ENCODE measurements at regions not wholly inside any gene's neighbourhood (a gene's known extent, or its start where the extent isn't known, plus 50 kb on each side); places are given as distances from the start of the nearest gene placed in this dataset.
"Not testable (repeated sequence)": the region's sequence is repeated elsewhere in the genome, so short reads cannot be mapped to it uniquely, and the experiment has no call there.

DNA sequence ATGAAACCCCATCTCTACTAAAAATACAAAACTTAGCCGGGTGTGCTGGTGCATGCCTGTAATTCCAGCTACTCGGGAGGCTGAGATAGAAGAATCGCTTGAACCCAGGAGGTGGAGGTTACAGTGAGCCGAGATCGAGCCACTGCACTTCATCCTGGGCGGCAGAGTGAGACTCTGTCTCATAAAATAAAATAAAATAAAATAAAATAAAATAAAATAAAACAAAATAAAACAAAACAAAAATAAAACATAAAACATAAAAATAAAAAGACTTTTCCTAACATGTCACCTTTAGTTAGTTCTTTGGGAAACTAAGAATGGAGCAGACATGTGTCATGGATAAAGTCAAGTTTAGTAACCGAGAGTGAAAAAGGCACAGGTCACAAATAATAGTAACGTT lies 1007.6 kb upstream of the EDIL3 start:
- H3K23me2 ChIP-seq (ENCODE audit: low read depth, low read length); H3K79me2 ChIP-seq (ENCODE audit: control insufficient read depth in 1 of 2, insufficient read depth in 2 of 2, low read length in 2 of 2); POLR2A ChIA-PET (ENCODE audit: partially characterized antibody); H3K18ac ChIP-seq (ENCODE audit: extremely low read depth, low read length); H3K9ac ChIP-seq (replicated peaks in 1 of 4; ENCODE audit: extremely low read depth in 1 of 4, low read depth in 3 of 4, low read length in 3 of 4); H4K20me1 ChIP-seq (replicated peaks in 1 of 2; ENCODE audit: control insufficient read depth in 1 of 2, insufficient read depth in 2 of 2, low read length in 2 of 2); H2BK15ac ChIP-seq (ENCODE audit: low read length); H2BK12ac ChIP-seq (ENCODE audit: low read depth, low read length); DNase-seq (ENCODE audit: low read depth in 1 of 2, low spot score in 2 of 2); H2BK5ac ChIP-seq (ENCODE audit: low read depth, low read length); H3K27ac ChIP-seq (ENCODE audit: low read depth, low read length); H3K14ac ChIP-seq (ENCODE audit: insufficient read length); H3K4me3 ChIP-seq (ENCODE audit: extremely low read depth in 1 of 4, insufficient read depth in 2 of 4, low read depth in 3 of 4, low read length in 4 of 4); H3K9me3 ChIP-seq (ENCODE audit: insufficient read depth in 2 of 2, low read depth in 1 of 2, low read length in 1 of 2); H4K5ac ChIP-seq (ENCODE audit: insufficient read length, low read depth, low read length); H2AK5ac ChIP-seq (ENCODE audit: low read depth, low read length); H3K4ac ChIP-seq (replicated peaks; ENCODE audit: insufficient read length, low read depth, low read length); H2AFZ ChIP-seq (ENCODE audit: low read length); H4K8ac ChIP-seq (ENCODE audit: extremely low read depth, insufficient read depth, low read length); H2BK20ac ChIP-seq (ENCODE audit: low read length); H3K27me3 ChIP-seq (replicated peaks in 1 of 4; ENCODE audit: control insufficient read depth in 3 of 4, extremely low read depth in 1 of 4, insufficient read depth in 3 of 4, low read length in 3 of 4); FAIRE-seq; H3K79me1 ChIP-seq (ENCODE audit: low read depth, low read length); H3K23ac ChIP-seq (ENCODE audit: insufficient read length); H3K4me2 ChIP-seq (ENCODE audit: insufficient read depth in 1 of 2, low read depth in 2 of 2, low read length in 2 of 2); H3K56ac ChIP-seq (replicated peaks; ENCODE audit: insufficient read length, low read depth, low read length); H2BK120ac ChIP-seq (replicated peaks; ENCODE audit: low read depth, low read length); H3K36me3 ChIP-seq (ENCODE audit: control insufficient read depth in 2 of 4, insufficient read depth in 4 of 4, low read length in 3 of 4); H3K4me1 ChIP-seq (replicated peaks in 1 of 4; ENCODE audit: control insufficient read depth in 3 of 4, insufficient read depth in 4 of 4, low read length in 3 of 4); H4K91ac ChIP-seq (replicated peaks; ENCODE audit: insufficient read length, low read length); CTCF ChIA-PET (ENCODE audit: partially characterized antibody): not testable (repeated sequence)
- 95% methylated on average over 8 of the region's 8 CpGs; no CpG with 5 or more reads in 1 of the 2 experiments for WGBS, 2 experiments (ENCODE audit: extremely low coverage in 1 of 2, insufficient coverage in 1 of 2, insufficient read length in 1 of 2, insufficient replicate concordance in 2 of 2, low coverage in 1 of 2, low lambda C conversion rate in 2 of 2, missing lambda C conversion rate in 1 of 2)

All from H1 (cell line).